Thyroid gland (tissue), 4 donors: ENCODE measurements at regions not wholly inside any gene's neighbourhood (a gene's known extent, or its start where the extent isn't known, plus 50 kb on each side); places are given as distances from the start of the nearest gene placed in this dataset.

Experiments used
- DNase-seq, 2 donors: peaks; one replicate each; pipeline ENCODE4 v3.0.0-alpha.2; 2019
- H3K27ac ChIP-seq, 3 donors: fragments of 200-600 bp; sonication (generic); 1 replicate in 2 of 3; 2 replicates in 1 of 3; pipeline ENCODE4 v1.5.1; 2016 to 2019; ENCODE audit warnings: mild to moderate bottlenecking in 1 of 3, moderate library complexity in 1 of 3
- H3K27me3 ChIP-seq: fragments of 200-600 bp; sonication (generic); one replicate; pipeline ENCODE4 v1.5.1; 2019
- H3K36me3 ChIP-seq, 2 donors: fragments of 200-600 bp; sonication (generic); one replicate each; pipeline ENCODE4 v1.5.1; 2016 to 2019
- H3K4me1 ChIP-seq, 2 donors: fragments of 200-600 bp; sonication (generic); one replicate each; pipeline ENCODE4 v1.5.1; 2017 to 2019
- H3K4me3 ChIP-seq, 3 donors: fragments of 200-600 bp; sonication (generic); replicated peaks in 1 of 3; 1 replicate in 2 of 3; 2 replicates in 1 of 3; pipeline ENCODE4 v1.5.1; 2016; ENCODE audit warnings: mild to moderate bottlenecking in 1 of 3
- H3K9me3 ChIP-seq: fragments of 200-600 bp; sonication (generic); one replicate; pipeline ENCODE4 v1.5.1; 2017
- POLR2A ChIP-seq, 2 donors: fragments of 450-650 bp; IDR thresholded peaks; one replicate each; pipeline ENCODE4 v1.6.1; 2017; ENCODE audit warnings: antibody characterized with exemption in 2 of 2, mild to moderate bottlenecking in 2 of 2, moderate library complexity in 1 of 2
- WGBS, 2 donors: methylation state at CpG; one replicate each; pipeline ENCODE4 v1.1.5; 2017; 5-methylcytosine and 5-hydroxymethylcytosine counted together
- intact Hi-C: fragments of 100-400 bp; cut with DNase I; formaldehyde crosslinking; loops from one replicate; pipeline ENCODE4 v1.15.1; 2023
- TF ChIP-seq, protein P1 (sequence below), 6 experiments: fragments of 200-600 bp in 3 of 6; fragments of 450-650 bp in 3 of 6; sonication (generic) in 3 of 6; IDR thresholded peaks; one replicate each; pipeline ENCODE4 v1.5.1; 2016 to 2019; ENCODE audit warnings: antibody characterized with exemption in 6 of 6, mild to moderate bottlenecking in 2 of 6, inconsistent platforms in 1 of 6, moderate library complexity in 1 of 6

DNA sequence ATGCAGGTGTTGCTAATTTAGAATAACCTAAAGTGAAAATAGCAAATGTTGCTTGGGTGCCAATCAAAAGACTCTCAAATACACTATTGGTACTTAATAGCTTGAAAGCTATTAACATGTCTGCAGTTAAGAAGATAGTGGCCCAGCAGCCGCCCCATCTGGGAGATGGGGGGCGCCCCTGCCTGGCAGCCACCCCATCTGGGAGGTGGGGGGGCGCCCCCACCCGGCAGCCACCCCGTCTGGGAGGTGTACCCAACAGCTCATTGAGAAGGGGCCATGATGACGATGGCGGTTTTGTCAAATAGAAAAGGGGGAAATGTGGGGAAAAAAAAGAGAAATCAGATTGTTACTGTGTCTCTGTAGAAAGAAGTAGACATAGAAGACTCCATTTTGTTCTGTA lies 923.1 kb upstream of the MDGA2 start:
- WGBS, 2 donors: 84 to 85% methylated on average over 7 of the region's 7 CpGs
- intact Hi-C loops: no loop called here

DNA sequence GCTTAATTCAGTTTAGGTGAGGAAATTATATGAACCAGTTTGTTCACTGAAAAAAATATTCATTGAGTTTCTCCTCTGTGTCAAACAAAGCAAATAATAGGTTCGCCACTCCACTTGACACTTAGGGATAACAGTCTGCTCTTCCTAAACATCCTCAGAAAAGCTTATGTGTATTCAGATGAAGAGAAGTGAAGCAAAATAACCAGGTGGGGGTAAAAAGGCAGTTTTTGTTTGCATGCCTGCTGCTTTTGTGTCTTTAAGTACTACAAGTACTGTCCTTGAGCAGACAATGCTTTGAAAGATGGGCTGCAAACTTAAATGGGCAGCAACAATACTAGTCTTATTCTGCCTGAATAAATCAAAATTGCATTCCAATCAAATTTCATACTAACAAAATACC lies 910.7 kb upstream of the MDGA2 start:
- DNase-seq: no peak
- Histone ChIP-seq H3K36me3 (no peaks in the 10 kb centered on the region), H3K4me3 (no peak overlapping the region), H3K27ac (no peak overlapping the region), H3K9me3 (no peaks in the 10 kb centered on the region), H3K4me1 (no peaks in the 10 kb centered on the region), H3K27me3 (no peaks in the 10 kb centered on the region)
- TF ChIP-seq, protein P1, sequence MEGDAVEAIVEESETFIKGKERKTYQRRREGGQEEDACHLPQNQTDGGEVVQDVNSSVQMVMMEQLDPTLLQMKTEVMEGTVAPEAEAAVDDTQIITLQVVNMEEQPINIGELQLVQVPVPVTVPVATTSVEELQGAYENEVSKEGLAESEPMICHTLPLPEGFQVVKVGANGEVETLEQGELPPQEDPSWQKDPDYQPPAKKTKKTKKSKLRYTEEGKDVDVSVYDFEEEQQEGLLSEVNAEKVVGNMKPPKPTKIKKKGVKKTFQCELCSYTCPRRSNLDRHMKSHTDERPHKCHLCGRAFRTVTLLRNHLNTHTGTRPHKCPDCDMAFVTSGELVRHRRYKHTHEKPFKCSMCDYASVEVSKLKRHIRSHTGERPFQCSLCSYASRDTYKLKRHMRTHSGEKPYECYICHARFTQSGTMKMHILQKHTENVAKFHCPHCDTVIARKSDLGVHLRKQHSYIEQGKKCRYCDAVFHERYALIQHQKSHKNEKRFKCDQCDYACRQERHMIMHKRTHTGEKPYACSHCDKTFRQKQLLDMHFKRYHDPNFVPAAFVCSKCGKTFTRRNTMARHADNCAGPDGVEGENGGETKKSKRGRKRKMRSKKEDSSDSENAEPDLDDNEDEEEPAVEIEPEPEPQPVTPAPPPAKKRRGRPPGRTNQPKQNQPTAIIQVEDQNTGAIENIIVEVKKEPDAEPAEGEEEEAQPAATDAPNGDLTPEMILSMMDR (IDR thresholded peaks at IDR 0.05): no peak
- no peak for TF ChIP-seq POLR2A (IDR thresholded peaks at IDR 0.05)
- intact Hi-C loops: no loop called here
- WGBS, 2 donors: 80 to 95% methylated on average over 1 of the region's 1 CpG

More for the DNA sequence above, 923.1 kb upstream of the MDGA2 start:
- Histone ChIP-seq H3K4me3 (no peak overlapping the region), H3K27me3 (no peaks in the 10 kb centered on the region), H3K4me1 (no peaks in the 10 kb centered on the region), H3K27ac (no peak overlapping the region), H3K36me3 (no peaks in the 10 kb centered on the region), H3K9me3 (no peaks in the 10 kb centered on the region)
- no peak for TF ChIP-seq POLR2A (IDR thresholded peaks at IDR 0.05)
- TF ChIP-seq, protein P1 (IDR thresholded peaks at IDR 0.05): no peak
- DNase-seq: no peak

DNA sequence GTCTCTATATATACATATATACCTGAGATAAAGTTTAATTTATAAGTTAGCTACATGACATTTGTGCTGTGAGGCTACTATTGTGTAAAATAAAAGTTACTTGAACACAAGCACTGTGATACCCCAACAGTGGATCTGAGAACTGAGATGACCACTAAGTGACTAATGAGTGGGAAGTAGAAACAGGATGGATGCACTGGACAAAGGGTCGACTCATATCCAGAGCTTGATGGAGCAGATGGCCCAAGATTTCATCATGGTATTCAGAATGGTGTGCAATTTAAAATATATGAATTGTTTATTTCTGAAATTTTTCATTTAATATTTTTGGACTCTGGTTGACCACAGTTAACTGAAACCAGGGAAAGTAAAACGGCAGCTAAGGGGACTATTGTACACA lies 908.6 kb upstream of the MDGA2 start:
- Histone ChIP-seq H3K27me3 (no peaks in the 10 kb centered on the region), H3K36me3 (no peaks in the 10 kb centered on the region), H3K27ac (no peak overlapping the region), H3K4me1 (no peaks in the 10 kb centered on the region), H3K9me3 (no peaks in the 10 kb centered on the region), H3K4me3 (no peak overlapping the region)
- DNase-seq: no peak
- WGBS, 2 donors: 37 to 39% methylated on average over 2 of the region's 2 CpGs
- intact Hi-C loops: no loop called here
- TF ChIP-seq, protein P1 (IDR thresholded peaks at IDR 0.05): no peak
- no peak for TF ChIP-seq POLR2A (IDR thresholded peaks at IDR 0.05)

DNA sequence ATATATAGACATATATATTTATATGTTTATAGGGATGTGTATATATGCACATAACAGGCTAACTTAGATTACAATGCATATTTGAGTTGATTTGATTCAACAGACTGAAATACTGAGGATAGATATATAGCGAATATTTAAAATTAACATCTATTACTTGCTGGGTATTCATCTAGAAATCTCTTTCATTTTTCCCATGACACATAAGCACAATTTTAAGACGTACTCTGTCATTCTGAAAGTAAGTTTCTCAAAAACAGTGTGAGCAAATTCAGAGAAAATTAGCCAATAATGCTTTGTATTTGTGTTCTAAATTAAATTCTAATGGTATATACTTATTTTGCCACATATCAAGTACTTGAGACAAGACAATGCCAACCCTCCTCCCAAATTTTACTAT lies 907.5 kb upstream of the MDGA2 start:
- no peak for TF ChIP-seq POLR2A (IDR thresholded peaks at IDR 0.05)
- TF ChIP-seq, protein P1 (IDR thresholded peaks at IDR 0.05): no peak
- H3K4me3 ChIP-seq: no peak overlapping the region
- DNase-seq: no peak
- no peaks in the 10 kb centered on the region for H3K36me3 ChIP-seq
- H3K9me3 ChIP-seq: no peaks in the 10 kb centered on the region
- no peak overlapping the region for H3K27ac ChIP-seq
- no peaks in the 10 kb centered on the region for H3K27me3 ChIP-seq
- 90% methylated on average over 2 of the region's 2 CpGs for WGBS, 2 donors
- H3K4me1 ChIP-seq: no peaks in the 10 kb centered on the region
- intact Hi-C loops: no loop called here

DNA sequence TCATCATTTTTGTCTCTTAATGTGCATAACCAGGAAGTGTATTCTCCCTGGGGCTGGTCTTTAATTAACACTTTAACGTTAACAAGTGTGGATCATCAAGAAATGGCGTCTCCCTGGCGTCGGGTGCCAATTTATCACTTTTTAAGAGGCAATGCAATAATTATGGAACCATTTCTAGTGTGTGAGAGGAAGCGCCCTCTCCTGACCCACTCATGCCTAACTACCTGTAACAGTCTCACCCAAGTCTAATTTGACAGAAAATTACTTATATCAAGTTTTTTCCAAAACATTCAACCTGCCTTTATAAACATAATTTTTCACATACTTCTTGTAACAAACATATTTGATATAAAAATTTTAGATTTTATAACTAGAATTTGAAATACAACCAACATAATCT lies 905.3 kb upstream of the MDGA2 start:
- Histone ChIP-seq H3K4me3 (no peak overlapping the region), H3K27ac (no peak overlapping the region), H3K9me3 (no peaks in the 10 kb centered on the region), H3K27me3 (no peaks in the 10 kb centered on the region), H3K36me3 (no peaks in the 10 kb centered on the region), H3K4me1 (no peaks in the 10 kb centered on the region)
- WGBS, 2 donors: 85 to 94% methylated on average over 5 of the region's 5 CpGs
- no peak for DNase-seq
- no peak for TF ChIP-seq POLR2A (IDR thresholded peaks at IDR 0.05)
- TF ChIP-seq, protein P1 (IDR thresholded peaks at IDR 0.05): no peak
- intact Hi-C loops: no loop called here
